HG02588 (cell line): ENCODE measurements at regions not wholly inside any gene's neighbourhood (a gene's known extent, or its start where the extent isn't known, plus 50 kb on each side); places are given as distances from the start of the nearest gene placed in this dataset.
"Not testable (repeated sequence)": the region's sequence is repeated elsewhere in the genome, so short reads cannot be mapped to it uniquely, and the experiment has no call there.

Source experiments
- ATAC-seq: cut with Tn5 transposase; IDR thresholded peaks from one replicate; pipeline ENCODE4 v1.9.1; 2021; ENCODE audit warnings: mild to moderate bottlenecking, moderate library complexity; ENCODE audit not compliant: unreplicated experiment

GRCh38 chr6:167707686-167708500, 118.8 kb upstream of the AFDN start:
- ATAC-seq: no peak

DNA sequence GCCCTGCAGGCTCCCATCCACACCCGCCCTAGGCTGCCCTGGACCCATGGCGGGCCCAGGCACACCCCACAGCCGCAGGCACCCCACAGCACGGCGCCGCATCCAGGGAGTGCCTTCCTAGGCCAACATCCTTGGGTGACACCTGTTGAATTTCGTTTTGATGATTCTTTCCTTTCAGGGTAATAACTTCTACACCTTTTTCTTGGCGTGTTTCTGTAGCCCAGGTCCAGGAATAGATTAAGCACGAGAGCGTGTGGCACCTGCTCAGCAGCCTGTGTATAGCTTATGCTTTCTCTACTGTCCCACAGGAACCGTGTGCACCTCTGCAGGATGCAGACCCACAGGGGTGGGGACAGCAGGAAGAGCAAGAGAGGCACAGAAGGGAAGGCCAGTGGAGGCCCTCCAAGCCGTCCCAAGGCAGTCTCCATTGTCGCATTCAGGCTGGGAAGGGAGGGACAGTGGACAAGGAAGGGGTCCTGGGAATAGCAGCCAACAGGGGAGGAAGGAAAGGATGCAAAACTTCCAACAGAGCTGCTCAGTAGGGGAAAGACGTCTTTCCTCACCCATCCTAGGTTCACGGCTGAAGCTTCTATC, 118.1 kb upstream of the AFDN start:
- ATAC-seq: no peak

DNA sequence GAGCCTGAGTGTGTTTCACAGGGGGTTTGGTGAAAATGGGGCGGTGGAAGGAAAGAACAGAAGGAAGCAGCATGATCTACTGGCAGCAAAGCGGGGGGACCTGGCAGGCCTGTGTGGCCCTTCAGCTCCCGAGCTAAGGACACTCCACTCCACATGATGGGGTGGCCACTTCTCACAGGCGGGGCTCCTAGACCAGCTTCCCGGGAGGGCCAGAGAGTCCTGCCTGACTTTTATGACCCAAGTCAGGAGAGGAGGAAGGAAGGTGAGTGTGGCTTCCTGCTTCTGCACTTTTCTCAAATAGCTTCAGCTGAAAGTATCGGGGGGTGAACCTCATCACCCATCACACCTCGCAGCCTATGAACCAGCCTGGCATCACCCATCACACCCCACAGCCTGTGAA, 117.5 kb upstream of the AFDN start:
- no peak for ATAC-seq

GRCh38 chr6:167709776-167710336, 116.9 kb upstream of the AFDN start:
- ATAC-seq: not testable (repeated sequence)

DNA sequence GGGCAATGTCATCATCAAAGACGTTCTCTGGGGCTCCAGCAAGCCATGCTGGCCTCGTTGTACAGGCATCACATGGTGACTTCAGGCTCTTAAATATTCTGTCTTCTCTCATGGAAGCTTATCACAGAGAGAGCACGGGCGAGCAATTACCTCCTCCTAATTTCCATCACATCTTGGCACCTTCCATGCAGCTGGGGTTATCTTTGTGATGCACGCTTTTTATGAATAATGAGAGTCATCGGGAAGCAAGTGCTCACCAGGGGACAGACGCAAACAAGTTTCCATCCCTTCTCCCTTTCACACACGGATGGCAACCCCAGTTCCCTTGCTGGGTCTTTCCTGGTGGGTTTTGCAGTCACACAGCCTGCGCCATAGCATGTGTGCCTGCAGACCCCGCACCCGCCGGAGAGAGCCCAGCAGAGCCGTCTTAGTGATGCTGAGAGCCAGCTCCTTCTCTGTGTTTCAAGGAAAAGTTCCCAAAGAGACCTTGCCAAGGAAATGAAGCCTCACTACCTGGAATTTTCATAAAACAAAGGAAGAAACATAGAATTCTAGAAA, 116.3 kb upstream of the AFDN start:
- ATAC-seq: no peak

- ATAC-seq: no peak
Observed at GRCh38 chr6:167711211-167711610, 115.5 kb upstream of the AFDN start.

DNA sequence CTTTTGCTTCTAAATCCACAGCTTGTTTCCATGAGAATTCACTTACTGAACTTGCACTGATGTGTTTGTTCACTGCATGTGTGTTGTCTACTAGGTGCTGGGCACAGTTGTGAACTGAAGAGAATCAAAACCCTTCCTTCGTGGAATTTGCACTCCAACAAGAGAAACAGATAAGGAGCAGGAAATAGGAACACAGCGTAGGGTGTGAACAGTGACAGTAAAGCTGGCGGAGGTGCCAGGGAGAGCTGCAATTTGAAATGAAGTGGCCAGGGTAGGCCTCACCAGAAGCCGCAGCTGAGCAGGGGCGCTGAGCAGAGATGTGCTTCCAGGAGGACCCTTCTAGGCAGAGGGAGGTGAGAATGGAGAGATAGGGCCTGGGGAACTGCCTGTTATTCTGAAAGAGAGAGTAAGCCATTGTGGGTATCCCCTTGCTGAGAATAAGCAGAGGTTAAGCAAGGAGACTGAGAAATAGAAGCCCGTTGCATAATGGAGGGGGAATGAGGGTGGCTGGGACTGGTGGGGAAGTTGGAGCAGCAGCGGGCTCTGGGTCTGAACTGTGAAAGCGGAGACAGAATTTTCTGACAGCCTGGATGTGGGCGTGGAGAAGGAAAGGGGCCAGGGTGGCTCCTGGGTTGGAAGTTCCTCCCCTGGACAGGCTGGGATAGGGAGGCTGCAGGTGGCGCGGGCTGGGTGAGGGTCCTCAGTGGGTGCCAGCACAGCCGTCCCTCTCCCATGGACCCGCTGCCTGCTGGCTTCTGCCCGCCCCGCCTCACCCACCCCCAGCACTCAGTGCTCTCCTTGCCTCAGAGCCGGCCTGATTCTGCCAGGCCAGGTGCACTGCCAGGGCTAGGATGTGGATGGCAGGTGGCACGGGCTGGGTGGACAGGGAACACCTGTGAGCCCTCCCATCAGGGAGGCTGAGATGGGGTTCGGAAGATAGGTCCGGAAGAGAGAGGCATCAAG, 114.7 kb upstream of the AFDN start:
- no peak for ATAC-seq

DNA sequence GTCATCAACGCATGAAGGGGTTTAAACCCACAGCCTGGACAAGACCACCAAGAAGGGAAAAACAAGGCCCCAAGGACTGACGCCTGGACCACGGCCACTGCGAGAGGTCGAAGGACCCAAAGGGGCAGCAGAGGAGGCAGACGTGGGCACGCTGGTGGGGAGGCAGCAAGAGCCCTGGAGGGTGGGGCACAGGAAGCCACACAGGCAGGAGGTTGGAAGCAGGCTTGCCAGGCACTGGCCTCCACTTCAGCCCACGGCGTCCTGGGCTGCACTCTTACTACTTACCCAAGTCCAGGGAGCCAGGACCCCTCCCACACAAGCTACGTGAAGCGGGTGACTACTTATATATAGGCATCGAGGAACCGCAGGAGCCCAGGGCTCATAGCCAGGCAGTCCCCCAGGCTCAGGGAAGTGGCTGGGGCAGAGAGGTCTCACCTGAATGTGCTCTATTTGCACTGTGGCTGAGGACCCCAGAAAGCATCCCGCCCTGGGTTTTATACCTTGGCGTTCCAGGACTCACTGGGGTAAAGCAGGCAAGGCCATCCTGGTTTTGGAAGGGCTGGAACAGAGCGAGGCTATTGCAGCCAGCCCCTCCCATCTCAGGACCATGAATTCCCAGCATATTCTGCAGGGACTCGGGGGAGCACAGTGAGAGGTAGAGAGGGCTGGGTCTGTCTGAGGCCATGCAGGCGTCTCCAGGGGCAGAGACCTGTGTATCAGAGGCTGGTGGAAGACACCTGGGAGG, 113.8 kb upstream of the AFDN start:
- ATAC-seq: no peak

GRCh38 chr6:167714152-167714551, 112.6 kb upstream of the AFDN start:
- no peak for ATAC-seq

GRCh38 chr6:167717455-167717854, 109.3 kb upstream of the AFDN start:
- no peak for ATAC-seq

DNA sequence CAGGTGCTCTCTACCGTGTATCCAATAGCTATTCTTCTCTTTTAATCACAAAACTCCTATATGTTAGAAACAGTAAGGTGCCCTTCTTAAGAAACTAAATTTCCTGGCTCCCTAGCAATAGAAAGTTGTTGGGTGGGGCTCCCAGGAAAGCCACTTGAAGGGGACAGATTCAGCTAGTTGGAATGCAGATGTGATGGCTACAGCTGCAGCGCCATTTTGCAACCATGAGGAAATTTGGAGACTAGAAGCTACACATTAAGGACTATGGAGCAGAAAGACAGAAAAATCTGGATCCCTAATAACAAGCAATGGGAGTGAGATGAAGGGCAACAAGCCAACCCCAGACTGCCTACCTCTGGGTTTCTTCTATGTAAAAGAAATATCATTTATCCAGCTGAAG, 108.8 kb upstream of the AFDN start:
- no peak for ATAC-seq

DNA sequence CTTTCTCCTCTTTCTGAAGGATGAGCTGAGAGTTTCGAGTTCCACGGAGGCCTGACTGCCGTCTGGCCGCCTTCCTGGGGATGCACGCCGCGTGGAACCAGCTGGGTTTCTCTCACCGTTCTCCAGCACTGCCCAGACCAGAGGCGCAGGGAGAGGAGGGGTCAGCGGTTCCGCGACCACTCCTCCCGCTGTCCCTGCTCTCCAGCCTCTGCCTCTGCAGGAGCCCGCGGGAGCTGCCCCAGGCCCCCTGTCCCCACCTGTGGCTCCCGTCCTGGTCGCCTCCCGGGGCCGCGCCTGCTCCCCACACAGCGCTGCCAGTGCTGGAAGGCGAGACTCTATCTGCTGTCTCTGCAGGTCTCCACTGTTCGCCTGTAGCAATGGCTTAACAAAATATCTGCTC, 106.8 kb upstream of the AFDN start:
- ATAC-seq: no peak

DNA sequence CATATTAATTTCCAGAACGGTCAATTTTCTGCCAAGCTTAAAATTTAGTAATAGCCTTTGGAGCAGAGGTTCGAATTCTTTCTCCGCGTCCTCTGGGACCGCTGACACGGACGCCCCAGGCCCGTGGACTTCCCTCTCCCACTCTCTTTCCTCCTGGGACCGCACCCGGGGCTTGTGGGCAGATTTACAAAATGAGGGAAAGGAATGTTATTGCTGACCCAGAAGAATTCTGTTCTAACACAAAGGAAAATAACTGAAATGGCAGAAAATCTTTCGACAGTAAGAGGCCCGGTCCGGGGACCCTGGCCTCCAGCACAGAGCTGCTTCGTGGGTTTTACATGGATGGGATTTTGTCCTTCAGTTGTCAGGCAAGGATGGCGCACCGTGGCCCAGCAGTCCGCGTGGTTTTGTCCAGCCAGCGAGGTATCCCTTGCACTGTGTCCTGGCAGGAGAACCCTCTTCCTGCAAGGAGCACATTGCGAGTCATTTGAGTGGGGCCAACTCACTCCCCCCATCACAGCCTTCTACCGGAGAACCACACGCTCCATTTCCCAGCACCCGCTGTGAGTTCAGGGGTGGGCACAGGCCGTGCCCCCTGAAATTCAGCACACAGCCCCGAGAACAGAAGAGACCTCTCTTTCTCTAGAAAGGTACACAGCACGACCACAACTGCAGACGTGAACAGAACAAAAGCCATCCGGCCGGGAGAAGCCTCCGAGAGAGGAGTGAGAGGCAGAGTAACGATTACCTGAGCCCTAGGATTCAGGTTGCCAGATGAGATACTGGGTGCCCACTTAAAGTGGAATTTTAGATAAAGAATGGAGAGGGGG, 106.0 kb upstream of the AFDN start:
- ATAC-seq: no peak

DNA sequence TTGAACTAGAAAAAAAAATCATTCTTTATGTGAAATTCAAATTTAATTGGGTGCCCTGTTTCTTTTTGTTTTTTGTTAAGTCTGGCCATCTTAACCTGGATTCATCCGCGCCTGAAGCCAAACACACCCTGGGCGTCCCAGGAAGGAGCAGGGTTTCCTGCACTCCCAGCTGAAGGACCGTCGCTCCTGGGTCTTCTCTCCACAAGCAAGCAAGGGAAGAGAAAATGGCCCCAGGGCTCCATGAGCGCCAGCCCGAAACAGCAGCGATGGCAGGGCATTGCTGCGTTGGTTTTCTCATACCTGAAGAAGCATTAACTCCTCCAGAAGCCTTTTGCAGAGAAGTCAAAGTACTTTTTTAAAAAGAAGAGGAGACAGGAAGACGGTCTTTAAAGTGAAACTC, 105.4 kb upstream of the AFDN start:
- no peak for ATAC-seq

GRCh38 chr6:167722634-167723309, 103.9 kb upstream of the AFDN start:
- no peak for ATAC-seq

GRCh38 chr6:167726043-167726621, 100.6 kb upstream of the AFDN start:
- ATAC-seq: no peak

- ATAC-seq: no peak
Observed at GRCh38 chr6:167730441-167730840, 96.3 kb upstream of the AFDN start.

GRCh38 chr6:167731216-167731615, 95.5 kb upstream of the AFDN start:
- no peak for ATAC-seq
